ENCODE measurements at regions not wholly inside any gene's neighbourhood (a gene's known extent, or its start where the extent isn't known, plus 50 kb on each side); places are given as distances from the start of the nearest gene placed in this dataset.
A peak's percentile ranks its signal among the peaks of the same experiment; 100 is the strongest.
"Not testable (repeated sequence)": the region's sequence is repeated elsewhere in the genome, so short reads cannot be mapped to it uniquely, and the experiment has no call there.

GRCh38 chr3:137438561-137438960, 325.6 kb upstream of the SOX14 start:
- DNase-seq: no peak

- DNase-seq: no peak
Observed at GRCh38 chr3:137460944-137461343, 303.2 kb upstream of the SOX14 start.

- DNase-seq: no peak
Observed at GRCh38 chr3:137463131-137463530, 301.0 kb upstream of the SOX14 start.

- DNase-seq: no peak
Observed at GRCh38 chr3:137464341-137464740, 299.8 kb upstream of the SOX14 start.

- peak; percentile 37 for DNase-seq
Observed at GRCh38 chr3:137468446-137468845, 295.7 kb upstream of the SOX14 start.

GRCh38 chr3:137469263-137469662, 294.9 kb upstream of the SOX14 start:
- no peak for DNase-seq

- DNase-seq: no peak
Observed at GRCh38 chr3:137471130-137471529, 293.0 kb upstream of the SOX14 start.

GRCh38 chr3:137471558-137472204, 292.4 kb upstream of the SOX14 start:
- peak; percentile 32 for DNase-seq

- no peak for DNase-seq
Observed at GRCh38 chr3:137477614-137478013, 286.5 kb upstream of the SOX14 start.

GRCh38 chr3:137509354-137510045, 254.6 kb upstream of the SOX14 start:
- peak; percentile 10 for DNase-seq

- no peak for DNase-seq
Observed at GRCh38 chr3:137511655-137512054, 252.5 kb upstream of the SOX14 start.

- no peak for DNase-seq
Observed at GRCh38 chr3:137514853-137515252, 249.3 kb upstream of the SOX14 start.

- DNase-seq: no peak
Observed at GRCh38 chr3:137519602-137520001, 244.5 kb upstream of the SOX14 start.

GRCh38 chr3:137524751-137525150, 239.4 kb upstream of the SOX14 start:
- DNase-seq: no peak

GRCh38 chr3:137525471-137525870, 238.6 kb upstream of the SOX14 start:
- DNase-seq: no peak

GRCh38 chr3:137542049-137542448, 222.1 kb upstream of the SOX14 start:
- DNase-seq: no peak

GRCh38 chr3:137554242-137554641, 209.9 kb upstream of the SOX14 start:
- DNase-seq: no peak

- DNase-seq: no peak
Observed at GRCh38 chr3:137568880-137569279, 195.2 kb upstream of the SOX14 start.

- no peak for DNase-seq
Observed at GRCh38 chr3:137572931-137573330, 191.2 kb upstream of the SOX14 start.

GRCh38 chr3:137582484-137582883, 181.6 kb upstream of the SOX14 start:
- DNase-seq: no peak

GRCh38 chr3:137583256-137583655, 180.9 kb upstream of the SOX14 start:
- DNase-seq: no peak

GRCh38 chr3:137588871-137589270, 175.2 kb upstream of the SOX14 start:
- DNase-seq: no peak

- DNase-seq: not testable (repeated sequence)
Observed at GRCh38 chr3:137595415-137595814, 168.7 kb upstream of the SOX14 start.

- DNase-seq: no peak
Observed at GRCh38 chr3:137610723-137611122, 153.4 kb upstream of the SOX14 start.

Data from left kidney (tissue), 1 donor.